ENCODE measurements at regions not wholly inside any gene's neighbourhood (a gene's known extent, or its start where the extent isn't known, plus 50 kb on each side); places are given as distances from the start of the nearest gene placed in this dataset.

DNA sequence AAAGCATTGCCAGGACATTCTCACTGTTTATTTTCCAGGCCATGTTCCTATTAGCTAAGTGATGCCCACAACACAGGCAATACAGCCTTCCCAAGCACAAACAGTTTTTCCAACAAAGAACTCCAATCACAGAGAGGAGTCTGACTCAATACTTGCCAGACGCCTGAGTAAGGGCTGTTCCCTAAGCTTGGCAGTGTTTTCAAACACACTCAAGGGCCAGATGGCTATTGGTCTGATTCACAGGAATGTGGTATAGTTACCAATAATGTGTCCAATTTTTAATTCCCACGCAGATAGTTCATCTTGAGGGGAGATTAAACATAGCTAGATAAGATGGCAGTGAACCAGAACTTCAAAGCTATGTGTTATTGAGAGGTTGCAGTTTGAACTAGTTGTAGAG is 381.0 kb downstream of the SNAPC1 start:
- Histone ChIP-seq H3K36me3 (ENCODE audit: control insufficient read depth, insufficient read depth, low read length) (no peaks in the 10 kb centered on the region), H3K4me3 (ENCODE audit: low read depth, low read length) (no peak overlapping the region), H3K27me3 (ENCODE audit: control insufficient read depth, insufficient read depth, low read length) (no peaks in the 10 kb centered on the region)
- TF ChIP-seq, protein P1, sequence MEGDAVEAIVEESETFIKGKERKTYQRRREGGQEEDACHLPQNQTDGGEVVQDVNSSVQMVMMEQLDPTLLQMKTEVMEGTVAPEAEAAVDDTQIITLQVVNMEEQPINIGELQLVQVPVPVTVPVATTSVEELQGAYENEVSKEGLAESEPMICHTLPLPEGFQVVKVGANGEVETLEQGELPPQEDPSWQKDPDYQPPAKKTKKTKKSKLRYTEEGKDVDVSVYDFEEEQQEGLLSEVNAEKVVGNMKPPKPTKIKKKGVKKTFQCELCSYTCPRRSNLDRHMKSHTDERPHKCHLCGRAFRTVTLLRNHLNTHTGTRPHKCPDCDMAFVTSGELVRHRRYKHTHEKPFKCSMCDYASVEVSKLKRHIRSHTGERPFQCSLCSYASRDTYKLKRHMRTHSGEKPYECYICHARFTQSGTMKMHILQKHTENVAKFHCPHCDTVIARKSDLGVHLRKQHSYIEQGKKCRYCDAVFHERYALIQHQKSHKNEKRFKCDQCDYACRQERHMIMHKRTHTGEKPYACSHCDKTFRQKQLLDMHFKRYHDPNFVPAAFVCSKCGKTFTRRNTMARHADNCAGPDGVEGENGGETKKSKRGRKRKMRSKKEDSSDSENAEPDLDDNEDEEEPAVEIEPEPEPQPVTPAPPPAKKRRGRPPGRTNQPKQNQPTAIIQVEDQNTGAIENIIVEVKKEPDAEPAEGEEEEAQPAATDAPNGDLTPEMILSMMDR (IDR thresholded peaks at IDR 0.05; ENCODE audit: insufficient read depth, low read depth, low read length) = no peak
- POLR2A ChIA-PET = no interaction called here
- CTCF ChIA-PET = interaction anchor here (0.8 to 1.0 kb wide), 2 partner anchors 9 to 306 kb away, joined by 3 to 4 read pairs; no protein-coding TSS in a partner anchor
- DNase-seq (ENCODE audit: low read depth) = no peak

DNA sequence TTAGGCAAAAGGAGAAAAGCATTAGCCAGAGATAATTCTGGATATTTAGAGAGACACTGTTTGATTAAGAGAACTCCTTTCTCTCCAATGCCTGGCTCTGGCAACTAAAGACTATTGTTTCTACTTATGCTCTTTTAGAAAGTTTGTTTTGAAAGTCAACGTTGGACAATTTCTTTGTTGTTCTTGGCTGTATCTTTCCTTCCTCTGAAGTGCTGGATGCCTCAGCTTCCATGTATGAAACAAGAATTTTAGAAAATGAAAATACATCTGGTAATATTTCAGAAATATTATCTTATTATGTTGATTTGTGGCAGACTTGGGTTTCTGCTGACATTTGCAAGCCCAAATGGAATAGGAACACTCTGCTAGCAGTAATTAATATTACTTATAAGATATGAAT is 382.6 kb downstream of the SNAPC1 start:
- ChIA-PET CTCF (no interaction called here), POLR2A (no interaction called here)
- no peaks in the 10 kb centered on the region for H3K36me3 ChIP-seq (ENCODE audit: control insufficient read depth, insufficient read depth, low read length)

DNA sequence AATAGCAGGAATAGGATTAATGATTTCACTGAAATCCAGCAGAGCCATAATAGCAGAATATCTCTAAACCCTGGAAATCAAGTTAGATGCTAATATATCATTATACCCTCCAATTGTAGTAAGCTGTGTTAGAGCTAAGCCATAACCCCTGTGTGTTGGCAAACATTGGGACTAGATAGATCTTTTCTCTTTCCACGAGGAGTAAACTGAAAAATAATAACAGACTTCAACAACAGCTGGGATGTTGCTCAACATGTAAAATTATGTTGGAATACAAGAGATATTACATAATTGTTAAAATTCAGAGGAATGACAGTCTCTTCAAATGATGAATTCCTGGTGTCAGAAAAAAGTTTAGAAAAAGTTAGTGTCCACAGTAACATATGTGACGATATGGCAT is 383.8 kb downstream of the SNAPC1 start:
- TF ChIP-seq, protein P1 (IDR thresholded peaks at IDR 0.05; ENCODE audit: insufficient read depth, low read depth, low read length) = no peak

More for the DNA sequence above, 382.6 kb downstream of the SNAPC1 start:
- H3K27me3 ChIP-seq (ENCODE audit: control insufficient read depth, insufficient read depth, low read length) = no peaks in the 10 kb centered on the region
- TF ChIP-seq, protein P1 (IDR thresholded peaks at IDR 0.05; ENCODE audit: insufficient read depth, low read depth, low read length) = no peak
- H3K4me3 ChIP-seq (ENCODE audit: low read depth, low read length) = no peak overlapping the region
- DNase-seq (ENCODE audit: low read depth) = no peak

DNA sequence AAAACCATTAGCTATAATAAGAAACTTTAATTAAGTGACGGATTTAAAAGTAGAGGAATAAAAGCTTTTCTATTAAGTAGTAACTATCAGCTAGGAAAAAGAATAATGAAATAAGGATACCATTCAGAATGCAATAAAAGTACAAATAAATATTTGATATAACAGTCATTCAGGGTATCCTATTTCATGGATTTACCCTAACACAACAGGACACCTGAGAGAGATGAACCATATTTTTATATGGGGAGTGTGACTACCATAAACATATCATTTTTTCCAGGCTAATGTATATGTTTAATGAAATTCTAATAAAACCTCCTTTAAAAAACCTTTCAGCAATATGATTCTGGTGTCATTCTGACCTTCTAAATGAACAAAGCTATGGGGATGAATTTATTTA is 393.8 kb downstream of the SNAPC1 start:
- ChIA-PET CTCF (interaction anchor here (1.9 kb wide), 1 partner anchor 1121 kb away, joined by 4 read pairs; no protein-coding TSS in a partner anchor), POLR2A (interaction anchor here (0.6 kb wide), 1 partner anchor 1023 kb away, joined by 3 read pairs; no protein-coding TSS in a partner anchor)
- Histone ChIP-seq H3K36me3 (ENCODE audit: control insufficient read depth, insufficient read depth, low read length) (no peaks in the 10 kb centered on the region), H3K27me3 (ENCODE audit: control insufficient read depth, insufficient read depth, low read length) (peaks cover 2% of the 10 kb centered on the region; the same call in 1 of the 2 replicates), H3K4me3 (ENCODE audit: low read depth, low read length) (no peak overlapping the region)
- DNase-seq (ENCODE audit: low read depth) = no peak
- TF ChIP-seq, protein P1 (IDR thresholded peaks at IDR 0.05; ENCODE audit: insufficient read depth, low read depth, low read length) = no peak

More for the DNA sequence above, 383.8 kb downstream of the SNAPC1 start:
- H3K4me3 ChIP-seq (ENCODE audit: low read depth, low read length) = no peak overlapping the region
- CTCF ChIA-PET = interaction anchor here (0.7 to 0.9 kb wide), 2 partner anchors 12 to 221 kb away, joined by 3 read pairs; no protein-coding TSS in a partner anchor
- POLR2A ChIA-PET = no interaction called here
- no peak for DNase-seq (ENCODE audit: low read depth)
- no peaks in the 10 kb centered on the region for H3K27me3 ChIP-seq (ENCODE audit: control insufficient read depth, insufficient read depth, low read length)
- no peaks in the 10 kb centered on the region for H3K36me3 ChIP-seq (ENCODE audit: control insufficient read depth, insufficient read depth, low read length)

DNA sequence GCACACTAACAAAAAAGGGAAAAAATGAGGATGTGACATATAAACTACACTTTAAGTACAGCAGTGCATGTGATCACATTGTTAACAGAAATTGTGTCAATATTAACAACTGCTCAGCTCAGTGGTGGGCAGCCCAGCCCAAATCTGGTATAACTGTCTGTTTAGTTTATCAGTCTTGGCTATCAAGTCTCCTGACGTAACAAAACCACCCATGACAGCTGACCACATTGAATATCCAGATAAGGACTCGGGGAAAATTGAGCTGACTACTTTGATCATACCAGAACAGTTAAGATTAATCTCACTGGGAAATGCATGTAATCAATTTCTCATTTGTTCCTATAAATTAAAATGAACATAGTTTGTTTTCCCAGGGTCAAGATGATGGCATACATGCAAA is 396.6 kb downstream of the SNAPC1 start:
- CTCF ChIA-PET = no interaction called here
- TF ChIP-seq, protein P1 (IDR thresholded peaks at IDR 0.05; ENCODE audit: insufficient read depth, low read depth, low read length) = no peak
- POLR2A ChIA-PET = no interaction called here
- DNase-seq (ENCODE audit: low read depth) = no peak
- Histone ChIP-seq H3K4me3 (ENCODE audit: low read depth, low read length) (no peak overlapping the region), H3K36me3 (ENCODE audit: control insufficient read depth, insufficient read depth, low read length) (no peaks in the 10 kb centered on the region), H3K27me3 (ENCODE audit: control insufficient read depth, insufficient read depth, low read length) (0 out of 2 replicates have a peak, but pooled peaks cover 2% of the 10 kb centered on the region)

Measured in BJ (cell line).